WTC11 (cell line): ENCODE measurements at regions not wholly inside any gene's neighbourhood (a gene's known extent, or its start where the extent isn't known, plus 50 kb on each side); places are given as distances from the start of the nearest gene placed in this dataset.

Experiments
- ATAC-seq: fragments of 200-7000 bp; cut with Tn5 transposase; 2 replicates; pipeline ENCODE4 v1.10.0; 2021; ENCODE audit warnings: mild to moderate bottlenecking, moderate library complexity
- CTCF ChIA-PET: fragments of 300-600 bp; sonication (Branson Sonifier 250); formaldehyde crosslinking; loops from one replicate; lab custom pipeline; 2021; ENCODE audit warnings: antibody characterized with exemption; lab: Charles Lee
- POLR2A ChIA-PET: fragments of 350-600 bp; sonication (Branson Sonifier 250); formaldehyde crosslinking; loops from one replicate; lab custom pipeline; 2021; ENCODE audit warnings: antibody characterized with exemption; lab: Charles Lee
- DNase-seq: peaks from one replicate; pipeline ENCODE4 v3.0.0; 2021; ENCODE audit warnings: low spot score
- H3K27ac Mint-ChIP-seq: 2 replicates; pipeline ENCODE4 v1.8.0; 2021; ENCODE audit warnings: mixed read lengths
- H3K27me3 Mint-ChIP-seq: 2 replicates; pipeline ENCODE4 v1.8.0; 2021; ENCODE audit warnings: low read depth, mild to moderate bottlenecking, moderate library complexity, mixed read lengths
- H3K36me3 Mint-ChIP-seq: 2 replicates; pipeline ENCODE4 v1.8.0; 2021; ENCODE audit warnings: mixed read lengths
- H3K4me1 Mint-ChIP-seq: 2 replicates; pipeline ENCODE4 v1.8.0; 2022; ENCODE audit warnings: mixed read lengths
- H3K4me3 Mint-ChIP-seq: 2 replicates; pipeline ENCODE4 v1.8.0; 2021; ENCODE audit warnings: mild to moderate bottlenecking, moderate library complexity, mixed read lengths
- H3K9me3 Mint-ChIP-seq: 2 replicates; pipeline ENCODE4 v1.8.0; 2021; ENCODE audit warnings: mixed read lengths
- EMX1 ChIP-seq: fragments of 250-450 bp; sonication (Bioruptor Pico); IDR thresholded peaks from 2 replicates; pipeline ENCODE4 v1.8.0; 2021; ENCODE audit warnings: mild to moderate bottlenecking
- FOXK1 ChIP-seq: sonication (generic); formaldehyde crosslinking; IDR thresholded peaks from 2 replicates; pipeline ENCODE4 v1.8.0; 2022; ENCODE audit warnings: mild to moderate bottlenecking, moderate library complexity, missing genetic modification reagents
- FOXP1 ChIP-seq: sonication (generic); formaldehyde crosslinking; IDR thresholded peaks from 2 replicates; pipeline ENCODE4 v1.8.0; 2022; ENCODE audit warnings: missing genetic modification reagents, mild to moderate bottlenecking, moderate library complexity, borderline replicate concordance
- FOXP4 ChIP-seq: sonication (generic); formaldehyde crosslinking; IDR thresholded peaks from 2 replicates; pipeline ENCODE4 v1.8.0; 2022; ENCODE audit warnings: mild to moderate bottlenecking, missing genetic modification reagents
- HMGA2 ChIP-seq: fragments of 250-450 bp; sonication (Bioruptor Pico); IDR thresholded peaks from 2 replicates; pipeline ENCODE4 v1.4.0; 2021; ENCODE audit warnings: mild to moderate bottlenecking, moderate library complexity
- MYBL2 ChIP-seq: sonication (generic); formaldehyde crosslinking; IDR thresholded peaks from 2 replicates; pipeline ENCODE4 v1.8.1; 2023; ENCODE audit warnings: mild to moderate bottlenecking, moderate library complexity, missing genetic modification reagents
- NFE2L1 ChIP-seq: sonication (generic); formaldehyde crosslinking; IDR thresholded peaks from 2 replicates; pipeline ENCODE4 v1.8.1; 2023; ENCODE audit warnings: missing genetic modification reagents
- RORB ChIP-seq: fragments of 250-450 bp; sonication (Bioruptor Pico); IDR thresholded peaks from 2 replicates; pipeline ENCODE4 v1.9.0; 2021; ENCODE audit warnings: mild to moderate bottlenecking
- TCF7 ChIP-seq: sonication (generic); formaldehyde crosslinking; IDR thresholded peaks from 2 replicates; pipeline ENCODE4 v1.8.0; 2022; ENCODE audit warnings: mild to moderate bottlenecking, low read depth, missing genetic modification reagents, moderate library complexity
- TP53 ChIP-seq: sonication (generic); formaldehyde crosslinking; IDR thresholded peaks from 2 replicates; pipeline ENCODE4 v1.8.1; 2023; ENCODE audit warnings: mild to moderate bottlenecking, missing genetic modification reagents
- ZNF121 ChIP-seq: sonication (generic); formaldehyde crosslinking; IDR thresholded peaks from 2 replicates; pipeline ENCODE4 v1.8.0; 2023; ENCODE audit warnings: missing genetic modification reagents
- ZNF232 ChIP-seq: sonication (generic); formaldehyde crosslinking; IDR thresholded peaks from 2 replicates; pipeline ENCODE4 v1.8.0; 2022; ENCODE audit warnings: mild to moderate bottlenecking, missing genetic modification reagents
- TF ChIP-seq, protein P1 (sequence below): fragments of 200-600 bp; IDR thresholded peaks from 2 replicates; pipeline ENCODE4 v1.8.0; 2022; ENCODE audit warnings: antibody characterized with exemption
- TF ChIP-seq, protein P2 (sequence below): fragments of 250-450 bp; sonication (Bioruptor Pico); IDR thresholded peaks from 2 replicates; pipeline ENCODE4 v1.9.0; 2021; ENCODE audit warnings: mild to moderate bottlenecking, borderline replicate concordance
- TF ChIP-seq, protein P3 (sequence below): sonication (generic); formaldehyde crosslinking; IDR thresholded peaks from 2 replicates; pipeline ENCODE4 v1.8.1; 2023; ENCODE audit warnings: mild to moderate bottlenecking, moderate library complexity, missing genetic modification reagents
- TF ChIP-seq, protein P4 (sequence below): sonication (generic); formaldehyde crosslinking; IDR thresholded peaks from 2 replicates; pipeline ENCODE4 v1.8.1; 2023; ENCODE audit warnings: mild to moderate bottlenecking, missing genetic modification reagents, borderline replicate concordance
- TF ChIP-seq, protein P5 (sequence below): sonication (generic); formaldehyde crosslinking; IDR thresholded peaks from 2 replicates; pipeline ENCODE4 v1.8.0; 2023; ENCODE audit warnings: mild to moderate bottlenecking, missing genetic modification reagents
- TF ChIP-seq, protein P6 (sequence below): sonication (generic); formaldehyde crosslinking; IDR thresholded peaks from 2 replicates; pipeline ENCODE4 v1.8.0; 2022; ENCODE audit warnings: mild to moderate bottlenecking, missing genetic modification reagents

- peaks cover 7% of the 10 kb centered on the region for H3K4me1 Mint-ChIP-seq
- H3K36me3 Mint-ChIP-seq: no peaks in the 10 kb centered on the region
- H3K27ac Mint-ChIP-seq: no peak overlapping the region
- POLR2A ChIA-PET: no interaction called here
- H3K4me3 Mint-ChIP-seq: no peak overlapping the region
- ATAC-seq: no peak
- CTCF ChIA-PET: interaction anchor here (1.1 to 2.5 kb wide), 2 partner anchors 115 to 133 kb away, joined by 3 to 7 read pairs; no protein-coding TSS in a partner anchor
- no peak for DNase-seq
- no peaks in the 10 kb centered on the region for H3K9me3 Mint-ChIP-seq
- H3K27me3 Mint-ChIP-seq: peaks cover 2% of the 10 kb centered on the region; the same call in 1 of the 2 replicates
- TF ChIP-seq TCF7 (CRISPR knock-in tag) (no peak), ZNF121 (no peak), NFE2L1 (CRISPR knock-in tag) (no peak), MYBL2 (CRISPR knock-in tag) (no peak), RORB (CRISPR knock-in tag) (no peak), FOXP4 (no peak), ZNF232 (CRISPR knock-in tag) (no peak), EMX1 (CRISPR knock-in tag) (no peak), TP53 (no peak), FOXK1 (CRISPR knock-in tag) (no peak), HMGA2 (CRISPR knock-in tag) (no peak), FOXP1 (CRISPR knock-in tag) (no peak)
- TF ChIP-seq, protein P1, sequence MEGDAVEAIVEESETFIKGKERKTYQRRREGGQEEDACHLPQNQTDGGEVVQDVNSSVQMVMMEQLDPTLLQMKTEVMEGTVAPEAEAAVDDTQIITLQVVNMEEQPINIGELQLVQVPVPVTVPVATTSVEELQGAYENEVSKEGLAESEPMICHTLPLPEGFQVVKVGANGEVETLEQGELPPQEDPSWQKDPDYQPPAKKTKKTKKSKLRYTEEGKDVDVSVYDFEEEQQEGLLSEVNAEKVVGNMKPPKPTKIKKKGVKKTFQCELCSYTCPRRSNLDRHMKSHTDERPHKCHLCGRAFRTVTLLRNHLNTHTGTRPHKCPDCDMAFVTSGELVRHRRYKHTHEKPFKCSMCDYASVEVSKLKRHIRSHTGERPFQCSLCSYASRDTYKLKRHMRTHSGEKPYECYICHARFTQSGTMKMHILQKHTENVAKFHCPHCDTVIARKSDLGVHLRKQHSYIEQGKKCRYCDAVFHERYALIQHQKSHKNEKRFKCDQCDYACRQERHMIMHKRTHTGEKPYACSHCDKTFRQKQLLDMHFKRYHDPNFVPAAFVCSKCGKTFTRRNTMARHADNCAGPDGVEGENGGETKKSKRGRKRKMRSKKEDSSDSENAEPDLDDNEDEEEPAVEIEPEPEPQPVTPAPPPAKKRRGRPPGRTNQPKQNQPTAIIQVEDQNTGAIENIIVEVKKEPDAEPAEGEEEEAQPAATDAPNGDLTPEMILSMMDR: no peak
- TF ChIP-seq, protein P2, sequence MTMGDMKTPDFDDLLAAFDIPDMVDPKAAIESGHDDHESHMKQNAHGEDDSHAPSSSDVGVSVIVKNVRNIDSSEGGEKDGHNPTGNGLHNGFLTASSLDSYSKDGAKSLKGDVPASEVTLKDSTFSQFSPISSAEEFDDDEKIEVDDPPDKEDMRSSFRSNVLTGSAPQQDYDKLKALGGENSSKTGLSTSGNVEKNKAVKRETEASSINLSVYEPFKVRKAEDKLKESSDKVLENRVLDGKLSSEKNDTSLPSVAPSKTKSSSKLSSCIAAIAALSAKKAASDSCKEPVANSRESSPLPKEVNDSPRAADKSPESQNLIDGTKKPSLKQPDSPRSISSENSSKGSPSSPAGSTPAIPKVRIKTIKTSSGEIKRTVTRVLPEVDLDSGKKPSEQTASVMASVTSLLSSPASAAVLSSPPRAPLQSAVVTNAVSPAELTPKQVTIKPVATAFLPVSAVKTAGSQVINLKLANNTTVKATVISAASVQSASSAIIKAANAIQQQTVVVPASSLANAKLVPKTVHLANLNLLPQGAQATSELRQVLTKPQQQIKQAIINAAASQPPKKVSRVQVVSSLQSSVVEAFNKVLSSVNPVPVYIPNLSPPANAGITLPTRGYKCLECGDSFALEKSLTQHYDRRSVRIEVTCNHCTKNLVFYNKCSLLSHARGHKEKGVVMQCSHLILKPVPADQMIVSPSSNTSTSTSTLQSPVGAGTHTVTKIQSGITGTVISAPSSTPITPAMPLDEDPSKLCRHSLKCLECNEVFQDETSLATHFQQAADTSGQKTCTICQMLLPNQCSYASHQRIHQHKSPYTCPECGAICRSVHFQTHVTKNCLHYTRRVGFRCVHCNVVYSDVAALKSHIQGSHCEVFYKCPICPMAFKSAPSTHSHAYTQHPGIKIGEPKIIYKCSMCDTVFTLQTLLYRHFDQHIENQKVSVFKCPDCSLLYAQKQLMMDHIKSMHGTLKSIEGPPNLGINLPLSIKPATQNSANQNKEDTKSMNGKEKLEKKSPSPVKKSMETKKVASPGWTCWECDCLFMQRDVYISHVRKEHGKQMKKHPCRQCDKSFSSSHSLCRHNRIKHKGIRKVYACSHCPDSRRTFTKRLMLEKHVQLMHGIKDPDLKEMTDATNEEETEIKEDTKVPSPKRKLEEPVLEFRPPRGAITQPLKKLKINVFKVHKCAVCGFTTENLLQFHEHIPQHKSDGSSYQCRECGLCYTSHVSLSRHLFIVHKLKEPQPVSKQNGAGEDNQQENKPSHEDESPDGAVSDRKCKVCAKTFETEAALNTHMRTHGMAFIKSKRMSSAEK (CRISPR knock-in tag): no peak
- TF ChIP-seq, protein P3, sequence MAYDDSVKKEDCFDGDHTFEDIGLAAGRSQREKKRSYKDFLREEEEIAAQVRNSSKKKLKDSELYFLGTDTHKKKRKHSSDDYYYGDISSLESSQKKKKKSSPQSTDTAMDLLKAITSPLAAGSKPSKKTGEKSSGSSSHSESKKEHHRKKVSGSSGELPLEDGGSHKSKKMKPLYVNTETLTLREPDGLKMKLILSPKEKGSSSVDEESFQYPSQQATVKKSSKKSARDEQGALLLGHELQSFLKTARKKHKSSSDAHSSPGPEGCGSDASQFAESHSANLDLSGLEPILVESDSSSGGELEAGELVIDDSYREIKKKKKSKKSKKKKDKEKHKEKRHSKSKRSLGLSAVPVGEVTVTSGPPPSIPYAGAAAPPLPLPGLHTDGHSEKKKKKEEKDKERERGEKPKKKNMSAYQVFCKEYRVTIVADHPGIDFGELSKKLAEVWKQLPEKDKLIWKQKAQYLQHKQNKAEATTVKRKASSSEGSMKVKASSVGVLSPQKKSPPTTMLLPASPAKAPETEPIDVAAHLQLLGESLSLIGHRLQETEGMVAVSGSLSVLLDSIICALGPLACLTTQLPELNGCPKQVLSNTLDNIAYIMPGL (CRISPR knock-in tag): no peak
- TF ChIP-seq, protein P4, sequence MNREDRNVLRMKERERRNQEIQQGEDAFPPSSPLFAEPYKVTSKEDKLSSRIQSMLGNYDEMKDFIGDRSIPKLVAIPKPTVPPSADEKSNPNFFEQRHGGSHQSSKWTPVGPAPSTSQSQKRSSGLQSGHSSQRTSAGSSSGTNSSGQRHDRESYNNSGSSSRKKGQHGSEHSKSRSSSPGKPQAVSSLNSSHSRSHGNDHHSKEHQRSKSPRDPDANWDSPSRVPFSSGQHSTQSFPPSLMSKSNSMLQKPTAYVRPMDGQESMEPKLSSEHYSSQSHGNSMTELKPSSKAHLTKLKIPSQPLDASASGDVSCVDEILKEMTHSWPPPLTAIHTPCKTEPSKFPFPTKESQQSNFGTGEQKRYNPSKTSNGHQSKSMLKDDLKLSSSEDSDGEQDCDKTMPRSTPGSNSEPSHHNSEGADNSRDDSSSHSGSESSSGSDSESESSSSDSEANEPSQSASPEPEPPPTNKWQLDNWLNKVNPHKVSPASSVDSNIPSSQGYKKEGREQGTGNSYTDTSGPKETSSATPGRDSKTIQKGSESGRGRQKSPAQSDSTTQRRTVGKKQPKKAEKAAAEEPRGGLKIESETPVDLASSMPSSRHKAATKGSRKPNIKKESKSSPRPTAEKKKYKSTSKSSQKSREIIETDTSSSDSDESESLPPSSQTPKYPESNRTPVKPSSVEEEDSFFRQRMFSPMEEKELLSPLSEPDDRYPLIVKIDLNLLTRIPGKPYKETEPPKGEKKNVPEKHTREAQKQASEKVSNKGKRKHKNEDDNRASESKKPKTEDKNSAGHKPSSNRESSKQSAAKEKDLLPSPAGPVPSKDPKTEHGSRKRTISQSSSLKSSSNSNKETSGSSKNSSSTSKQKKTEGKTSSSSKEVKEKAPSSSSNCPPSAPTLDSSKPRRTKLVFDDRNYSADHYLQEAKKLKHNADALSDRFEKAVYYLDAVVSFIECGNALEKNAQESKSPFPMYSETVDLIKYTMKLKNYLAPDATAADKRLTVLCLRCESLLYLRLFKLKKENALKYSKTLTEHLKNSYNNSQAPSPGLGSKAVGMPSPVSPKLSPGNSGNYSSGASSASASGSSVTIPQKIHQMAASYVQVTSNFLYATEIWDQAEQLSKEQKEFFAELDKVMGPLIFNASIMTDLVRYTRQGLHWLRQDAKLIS (CRISPR knock-in tag): no peak
- TF ChIP-seq, protein P5, sequence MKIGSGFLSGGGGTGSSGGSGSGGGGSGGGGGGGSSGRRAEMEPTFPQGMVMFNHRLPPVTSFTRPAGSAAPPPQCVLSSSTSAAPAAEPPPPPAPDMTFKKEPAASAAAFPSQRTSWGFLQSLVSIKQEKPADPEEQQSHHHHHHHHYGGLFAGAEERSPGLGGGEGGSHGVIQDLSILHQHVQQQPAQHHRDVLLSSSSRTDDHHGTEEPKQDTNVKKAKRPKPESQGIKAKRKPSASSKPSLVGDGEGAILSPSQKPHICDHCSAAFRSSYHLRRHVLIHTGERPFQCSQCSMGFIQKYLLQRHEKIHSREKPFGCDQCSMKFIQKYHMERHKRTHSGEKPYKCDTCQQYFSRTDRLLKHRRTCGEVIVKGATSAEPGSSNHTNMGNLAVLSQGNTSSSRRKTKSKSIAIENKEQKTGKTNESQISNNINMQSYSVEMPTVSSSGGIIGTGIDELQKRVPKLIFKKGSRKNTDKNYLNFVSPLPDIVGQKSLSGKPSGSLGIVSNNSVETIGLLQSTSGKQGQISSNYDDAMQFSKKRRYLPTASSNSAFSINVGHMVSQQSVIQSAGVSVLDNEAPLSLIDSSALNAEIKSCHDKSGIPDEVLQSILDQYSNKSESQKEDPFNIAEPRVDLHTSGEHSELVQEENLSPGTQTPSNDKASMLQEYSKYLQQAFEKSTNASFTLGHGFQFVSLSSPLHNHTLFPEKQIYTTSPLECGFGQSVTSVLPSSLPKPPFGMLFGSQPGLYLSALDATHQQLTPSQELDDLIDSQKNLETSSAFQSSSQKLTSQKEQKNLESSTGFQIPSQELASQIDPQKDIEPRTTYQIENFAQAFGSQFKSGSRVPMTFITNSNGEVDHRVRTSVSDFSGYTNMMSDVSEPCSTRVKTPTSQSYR (CRISPR knock-in tag): no peak
- TF ChIP-seq, protein P6, sequence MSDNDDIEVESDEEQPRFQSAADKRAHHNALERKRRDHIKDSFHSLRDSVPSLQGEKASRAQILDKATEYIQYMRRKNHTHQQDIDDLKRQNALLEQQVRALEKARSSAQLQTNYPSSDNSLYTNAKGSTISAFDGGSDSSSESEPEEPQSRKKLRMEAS: no peak
These were observed 217.8 kb downstream of the MID1IP1 start for GRCh38 chrX:39019056-39019455.
